B cell (primary cell): ENCODE measurements at regions not wholly inside any gene's neighbourhood (a gene's known extent, or its start where the extent isn't known, plus 50 kb on each side); places are given as distances from the start of the nearest gene placed in this dataset.
A peak's percentile ranks its signal among the peaks of the same experiment; 100 is the strongest.

Source experiments
- ATAC-seq: fragments of 200-7000 bp; cut with Tn5 transposase; one replicate; pipeline ENCODE4 v1.10.0; 2021; ENCODE audit warnings: low read depth, mild to moderate bottlenecking, moderate number of reproducible peaks, moderate library complexity
- CTCF ChIA-PET: fragments of 350-600 bp; sonication (Branson Sonifier 250); formaldehyde crosslinking; loops from one replicate; lab custom pipeline; 2021; ENCODE audit warnings: antibody characterized with exemption, inconsistent platforms; lab: Charles Lee
- POLR2A ChIA-PET: fragments of 350-600 bp; sonication (Branson Sonifier 250); formaldehyde crosslinking; loops from one replicate; lab custom pipeline; 2021; ENCODE audit warnings: antibody characterized with exemption; lab: Charles Lee
- DNase-seq: peaks from one replicate; pipeline ENCODE4 v3.0.0; 2013
- H2AFZ ChIP-seq: 2 replicates; pipeline ENCODE4 v1.6.1; 2012; ENCODE audit warnings: mild to moderate bottlenecking, low read depth, low read length; ENCODE audit not compliant: insufficient read depth, poor library complexity, severe bottlenecking
- H3K27ac ChIP-seq, 2 donors: 1 replicate in 1 of 2; 2 replicates in 1 of 2; pipeline ENCODE4 v1.5.1; 2012 to 2013; ENCODE audit warnings: low read length in 2 of 2, mild to moderate bottlenecking in 2 of 2, moderate library complexity in 1 of 2
- H3K27me3 ChIP-seq, 4 experiments: fragments of 200-600 bp in 1 of 4; sonication (generic) in 1 of 4; replicated peaks in 1 of 4; 1 replicate in 2 of 4; 2 replicates in 2 of 4; pipeline versions ENCODE4 v1.6.1 to v1.7.0; 2013 to 2016; ENCODE audit warnings: low read length in 3 of 4, mild to moderate bottlenecking in 2 of 4, mixed read lengths in 1 of 4, moderate library complexity in 1 of 4; ENCODE audit not compliant: insufficient read depth in 4 of 4, control insufficient read depth in 3 of 4; ENCODE audit errors: control extremely low read depth in 1 of 4
- H3K36me3 ChIP-seq, 2 experiments: replicated peaks in 1 of 2; 1 replicate in 1 of 2; 2 replicates in 1 of 2; pipeline versions ENCODE4 v1.6.1 to v1.7.1; 2013; ENCODE audit warnings: low read length in 1 of 2; ENCODE audit not compliant: insufficient read depth in 2 of 2, control insufficient read depth in 1 of 2; ENCODE audit errors: control extremely low read depth in 1 of 2, extremely low read depth in 1 of 2
- H3K4me1 ChIP-seq, 2 donors: fragments of 200-600 bp in 1 of 2; sonication (generic) in 1 of 2; 1 replicate in 1 of 2; 2 replicates in 1 of 2; pipeline versions ENCODE4 v1.5.1 to v1.6.1; 2013 to 2017; ENCODE audit warnings: low read length in 2 of 2; ENCODE audit not compliant: control insufficient read depth in 2 of 2, insufficient read depth in 2 of 2
- H3K4me2 ChIP-seq: replicated peaks from 2 replicates; pipeline ENCODE3; 2012; ENCODE audit warnings: mild to moderate bottlenecking, low read depth, low read length; ENCODE audit not compliant: poor library complexity, severe bottlenecking
- H3K4me3 ChIP-seq, 5 experiments: fragments of 200-600 bp in 1 of 5; sonication (generic) in 1 of 5; 1 replicate in 3 of 5; 2 replicates in 2 of 5; pipeline versions ENCODE4 v1.5.1 to v1.7.0; 2011 to 2016; ENCODE audit warnings: low read length in 4 of 5, mild to moderate bottlenecking in 4 of 5, low read depth in 2 of 5, control low read depth in 1 of 5, moderate library complexity in 1 of 5; ENCODE audit not compliant: insufficient read depth in 1 of 5; ENCODE audit errors: control extremely low read depth in 1 of 5, extremely low read depth in 1 of 5
- H3K79me2 ChIP-seq: fragments of 200-600 bp; sonication (generic); one replicate; pipeline ENCODE4 v1.6.0; 2016; ENCODE audit warnings: low read length; ENCODE audit not compliant: control insufficient read depth, insufficient read depth
- H3K9ac ChIP-seq: fragments of 200-600 bp; sonication (generic); 2 replicates; pipeline ENCODE4 v1.6.1; 2017; ENCODE audit warnings: mild to moderate bottlenecking, low read length, moderate library complexity
- H3K9me3 ChIP-seq, 3 donors: one replicate each; pipeline versions ENCODE4 v1.6.1 to v1.7.1; 2013; ENCODE audit warnings: low read length in 2 of 3; ENCODE audit not compliant: control insufficient read depth in 2 of 3, insufficient read depth in 1 of 3; ENCODE audit errors: control extremely low read depth in 1 of 3
- H4K20me1 ChIP-seq: 2 replicates; pipeline ENCODE4 v1.6.0; 2012; ENCODE audit warnings: mild to moderate bottlenecking, low read length; ENCODE audit not compliant: insufficient read depth, control insufficient read depth, poor library complexity, severe bottlenecking
- H3K27ac Mint-ChIP-seq: one replicate; pipeline ENCODE4 v1.8.0; 2021; ENCODE audit warnings: mixed read lengths
- H3K27me3 Mint-ChIP-seq: one replicate; pipeline ENCODE4 v1.8.0; 2021; ENCODE audit warnings: mixed read lengths
- H3K4me1 Mint-ChIP-seq: one replicate; pipeline ENCODE4 v1.8.0; 2021; ENCODE audit warnings: mixed read lengths
- H3K4me3 Mint-ChIP-seq: one replicate; pipeline ENCODE4 v1.8.0; 2021; ENCODE audit warnings: mixed read lengths
- H3K9me3 Mint-ChIP-seq: one replicate; pipeline ENCODE4 v1.8.0; 2022; ENCODE audit warnings: mixed read lengths; ENCODE audit not compliant: insufficient read depth
- EZH2 ChIP-seq: IDR thresholded peaks from 2 replicates; pipeline ENCODE4 v1.6.1; 2012; ENCODE audit warnings: borderline replicate concordance, low read depth, mild to moderate bottlenecking, moderate library complexity, low read length; ENCODE audit not compliant: insufficient read depth, poor library complexity, severe bottlenecking
- whole genome bisulfite sequencing: methylation state at CpG from one replicate; pipeline ENCODE4 v1.1.5; 2013; ENCODE audit warnings: missing lambda C conversion rate; ENCODE audit not compliant: insufficient coverage; 5-methylcytosine and 5-hydroxymethylcytosine counted together
- intact Hi-C: fragments of 100-400 bp; cut with micrococcal nuclease; formaldehyde crosslinking; loops from one replicate; pipeline ENCODE4 v1.10.0; 2022
- TF ChIP-seq, protein P1 (sequence below): fragments of 200-600 bp; IDR thresholded peaks from one replicate; pipeline ENCODE4 v1.8.0; 2022; ENCODE audit warnings: antibody characterized with exemption, mild to moderate bottlenecking

DNA sequence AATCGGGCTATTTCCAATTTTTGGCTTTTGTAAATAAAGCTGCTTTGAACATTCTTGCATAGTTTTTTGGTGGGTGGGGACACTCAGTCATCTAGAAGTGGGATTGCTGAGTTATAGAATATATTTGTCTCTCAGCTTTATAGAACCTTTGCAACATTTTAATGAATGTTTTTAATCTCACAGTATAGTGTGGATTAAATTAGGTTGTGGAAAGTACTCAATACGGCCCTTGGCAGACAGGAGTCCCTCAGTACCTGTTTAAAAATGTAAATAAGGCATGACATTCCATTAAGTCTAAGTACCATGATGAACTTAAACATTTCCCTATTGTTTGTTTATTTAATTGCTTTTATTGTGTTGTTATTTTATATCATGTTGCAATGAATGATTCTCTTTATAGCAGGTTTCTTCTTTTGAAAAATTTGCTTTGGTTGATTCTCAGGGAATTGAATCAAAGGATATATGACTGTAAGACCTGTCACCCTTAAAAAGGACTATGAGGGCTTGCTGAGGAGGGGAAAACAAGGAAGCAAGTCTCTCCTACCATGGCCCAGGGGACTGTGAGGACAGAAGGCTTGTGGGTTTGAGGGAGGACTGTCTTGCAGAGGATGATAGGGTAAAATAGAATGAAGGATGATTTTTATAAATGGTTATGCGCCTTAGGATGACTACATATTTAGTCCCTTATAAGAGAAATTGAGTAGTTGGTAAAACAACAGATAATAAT lies 165.1 kb downstream of the RPIA start:
- no peaks in the 10 kb centered on the region for H3K9me3 Mint-ChIP-seq
- intact Hi-C loops: no loop called here
- peaks cover 52 to 57% of the 10 kb centered on the region in 2 donors for H3K4me1 ChIP-seq
- peaks cover 0 to 50% of the 10 kb centered on the region in 2 experiments for H3K36me3 ChIP-seq
- peak overlapping the region; percentile 92 for H3K27ac Mint-ChIP-seq
- H3K9me3 ChIP-seq: peaks cover 0 to 40% (median 5%) of the 10 kb centered on the region in 3 donors
- peaks cover 65% of the 10 kb centered on the region for H3K4me1 Mint-ChIP-seq
- TF ChIP-seq, protein P1, sequence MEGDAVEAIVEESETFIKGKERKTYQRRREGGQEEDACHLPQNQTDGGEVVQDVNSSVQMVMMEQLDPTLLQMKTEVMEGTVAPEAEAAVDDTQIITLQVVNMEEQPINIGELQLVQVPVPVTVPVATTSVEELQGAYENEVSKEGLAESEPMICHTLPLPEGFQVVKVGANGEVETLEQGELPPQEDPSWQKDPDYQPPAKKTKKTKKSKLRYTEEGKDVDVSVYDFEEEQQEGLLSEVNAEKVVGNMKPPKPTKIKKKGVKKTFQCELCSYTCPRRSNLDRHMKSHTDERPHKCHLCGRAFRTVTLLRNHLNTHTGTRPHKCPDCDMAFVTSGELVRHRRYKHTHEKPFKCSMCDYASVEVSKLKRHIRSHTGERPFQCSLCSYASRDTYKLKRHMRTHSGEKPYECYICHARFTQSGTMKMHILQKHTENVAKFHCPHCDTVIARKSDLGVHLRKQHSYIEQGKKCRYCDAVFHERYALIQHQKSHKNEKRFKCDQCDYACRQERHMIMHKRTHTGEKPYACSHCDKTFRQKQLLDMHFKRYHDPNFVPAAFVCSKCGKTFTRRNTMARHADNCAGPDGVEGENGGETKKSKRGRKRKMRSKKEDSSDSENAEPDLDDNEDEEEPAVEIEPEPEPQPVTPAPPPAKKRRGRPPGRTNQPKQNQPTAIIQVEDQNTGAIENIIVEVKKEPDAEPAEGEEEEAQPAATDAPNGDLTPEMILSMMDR: no peak
- TF ChIP-seq EZH2: no peak
- H3K27me3 Mint-ChIP-seq: no peaks in the 10 kb centered on the region
- peak overlapping the region; percentile 90 for H3K9ac ChIP-seq
- peak overlapping the region in 4 of 5 experiments; percentile 62 to 90 (median 84) for H3K4me3 ChIP-seq
- H4K20me1 ChIP-seq: peaks cover 6% of the 10 kb centered on the region
- ATAC-seq (no peak), DNase-seq (no peak)
- CTCF ChIA-PET: interaction anchor here (1.0 to 20.8 kb wide), 7 partner anchors 9 to 26 kb away, joined by 3 to 577 read pairs (median 4); no protein-coding TSS in a partner anchor
- no peaks in the 10 kb centered on the region for H3K27me3 ChIP-seq
- H2AFZ ChIP-seq: no peak overlapping the region
- POLR2A ChIA-PET: interaction anchor here (1.1 to 18.4 kb wide), 4 partner anchors 8 to 17 kb away, joined by 4 to 509 read pairs (median 5); no protein-coding TSS in a partner anchor
- H3K4me2 ChIP-seq: peak overlapping the region; percentile 80
- H3K79me2 ChIP-seq: peaks cover 50% of the 10 kb centered on the region
- H3K27ac ChIP-seq: peak overlapping the region; percentile 90 to 98
- no CpG with 5 or more reads among the region's 3 CpGs for WGBS
- H3K4me3 Mint-ChIP-seq: peak overlapping the region; percentile 93

DNA sequence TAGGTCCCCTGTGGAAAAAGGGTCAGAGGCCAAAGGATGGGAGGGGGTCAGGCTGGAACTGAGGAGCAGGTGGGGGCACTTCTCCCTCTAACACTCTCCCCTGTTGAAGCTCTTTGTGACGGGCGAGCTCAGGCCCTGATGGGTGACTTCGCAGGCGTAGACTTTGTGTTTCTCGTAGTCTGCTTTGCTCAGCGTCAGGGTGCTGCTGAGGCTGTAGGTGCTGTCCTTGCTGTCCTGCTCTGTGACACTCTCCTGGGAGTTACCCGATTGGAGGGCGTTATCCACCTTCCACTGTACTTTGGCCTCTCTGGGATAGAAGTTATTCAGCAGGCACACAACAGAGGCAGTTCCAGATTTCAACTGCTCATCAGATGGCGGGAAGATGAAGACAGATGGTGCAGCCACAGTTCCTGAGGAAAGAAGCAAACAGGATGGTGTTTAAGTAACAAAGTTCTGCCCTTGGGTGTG lies 165.8 kb downstream of the RPIA start:
- Histone ChIP-seq H3K79me2 (peaks cover 46% of the 10 kb centered on the region), H3K9me3 (peaks cover 0 to 41% (median 4%) of the 10 kb centered on the region in 3 donors), H4K20me1 (peaks cover 6% of the 10 kb centered on the region), H3K36me3 (peaks cover 0 to 52% of the 10 kb centered on the region in 2 experiments), H3K27me3 (no peaks in the 10 kb centered on the region), H3K9ac (peak overlapping the region; percentile 90), H3K4me3 (peak overlapping the region; percentile 21 to 90 (median 81)), H3K4me1 (peaks cover 45 to 50% of the 10 kb centered on the region in 2 donors), H3K4me2 (peak overlapping the region; percentile 80), H2AFZ (no peak overlapping the region), H3K27ac (peak overlapping the region; percentile 90 to 98)
- Mint-ChIP-seq H3K27ac (peak overlapping the region; percentile 92), H3K9me3 (no peaks in the 10 kb centered on the region), H3K4me3 (peak overlapping the region; percentile 93), H3K27me3 (no peaks in the 10 kb centered on the region), H3K4me1 (peaks cover 58% of the 10 kb centered on the region)
- no peak for TF ChIP-seq EZH2
- TF ChIP-seq, protein P1: no peak
- CTCF ChIA-PET: interaction anchor here (1.2 to 20.8 kb wide), 6 partner anchors 10 to 25 kb away, joined by 3 to 577 read pairs (median 11); no protein-coding TSS in a partner anchor
- ATAC-seq (no peak), DNase-seq (no peak)
- POLR2A ChIA-PET: interaction anchor here (1.7 to 18.4 kb wide), 3 partner anchors 8 to 18 kb away, joined by 4 to 509 read pairs (median 6); no protein-coding TSS in a partner anchor
- intact Hi-C loops: no loop called here
- 23% methylated on average over 7 of the region's 9 CpGs for WGBS
